ENCODE measurements at regions not wholly inside any gene's neighbourhood (a gene's known extent, or its start where the extent isn't known, plus 50 kb on each side); places are given as distances from the start of the nearest gene placed in this dataset.

DNA sequence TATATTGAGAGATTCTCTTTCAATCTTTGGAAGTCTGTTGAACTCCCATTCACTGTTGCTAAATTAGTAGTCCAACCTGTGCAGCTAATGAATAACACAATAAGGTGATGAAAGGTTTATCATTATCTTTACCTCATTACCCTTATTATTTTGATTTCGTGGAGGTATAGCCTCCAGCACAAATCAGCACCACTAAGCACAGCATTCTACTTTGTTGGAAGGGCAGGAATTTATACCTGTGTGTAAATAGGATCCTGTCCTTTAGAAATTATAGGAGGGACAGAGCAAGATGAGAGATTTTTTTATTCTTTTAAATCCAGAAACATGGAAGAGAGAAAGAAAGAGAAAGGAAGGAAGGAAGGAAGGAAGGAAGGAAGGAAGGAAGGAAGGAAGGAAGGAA lies 454.1 kb downstream of the PDGFC start:
- Histone ChIP-seq H3K79me2 (ENCODE audit: insufficient read depth, low read depth, low read length) (no peaks in the 10 kb centered on the region), H3K4me1 (ENCODE audit: insufficient read depth, low read length, poor library complexity, severe bottlenecking) (no peaks in the 10 kb centered on the region), H3K27ac (ENCODE audit: low read depth, low read length, poor library complexity, severe bottlenecking) (no peak overlapping the region), H2AFZ (ENCODE audit: low read length) (no peak overlapping the region), H3K4me2 (ENCODE audit: low read length) (no peak overlapping the region), H3K36me3 (ENCODE audit: insufficient read depth, low read length) (no peaks in the 10 kb centered on the region), H3K4me3 (ENCODE audit: low read depth, low read length, poor library complexity, severe bottlenecking) (no peak overlapping the region), H4K20me1 (ENCODE audit: insufficient read depth, low read length) (no peaks in the 10 kb centered on the region), H3K9me2 (ENCODE audit: insufficient read depth, low read length) (no peaks in the 10 kb centered on the region), H3K9me3 (ENCODE audit: low read length) (no peaks in the 10 kb centered on the region)
- no TSS peak for BruUV-seq (replicated peaks)
- POLR2A ChIA-PET: no interaction called here
- no peak for TF ChIP-seq EZH2phosphoT487 (IDR thresholded peaks at IDR 0.05; ENCODE audit: borderline replicate concordance, low read depth, low read length)
- TF ChIP-seq, protein P1, sequence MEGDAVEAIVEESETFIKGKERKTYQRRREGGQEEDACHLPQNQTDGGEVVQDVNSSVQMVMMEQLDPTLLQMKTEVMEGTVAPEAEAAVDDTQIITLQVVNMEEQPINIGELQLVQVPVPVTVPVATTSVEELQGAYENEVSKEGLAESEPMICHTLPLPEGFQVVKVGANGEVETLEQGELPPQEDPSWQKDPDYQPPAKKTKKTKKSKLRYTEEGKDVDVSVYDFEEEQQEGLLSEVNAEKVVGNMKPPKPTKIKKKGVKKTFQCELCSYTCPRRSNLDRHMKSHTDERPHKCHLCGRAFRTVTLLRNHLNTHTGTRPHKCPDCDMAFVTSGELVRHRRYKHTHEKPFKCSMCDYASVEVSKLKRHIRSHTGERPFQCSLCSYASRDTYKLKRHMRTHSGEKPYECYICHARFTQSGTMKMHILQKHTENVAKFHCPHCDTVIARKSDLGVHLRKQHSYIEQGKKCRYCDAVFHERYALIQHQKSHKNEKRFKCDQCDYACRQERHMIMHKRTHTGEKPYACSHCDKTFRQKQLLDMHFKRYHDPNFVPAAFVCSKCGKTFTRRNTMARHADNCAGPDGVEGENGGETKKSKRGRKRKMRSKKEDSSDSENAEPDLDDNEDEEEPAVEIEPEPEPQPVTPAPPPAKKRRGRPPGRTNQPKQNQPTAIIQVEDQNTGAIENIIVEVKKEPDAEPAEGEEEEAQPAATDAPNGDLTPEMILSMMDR (conservative IDR thresholded peaks at IDR 0.05; ENCODE audit: low read length): no peak
- CTCF ChIA-PET (ENCODE audit: unreplicated experiment): no interaction called here
- DNase-seq (ENCODE audit: low spot score): no peak
- intact Hi-C loops (cut with micrococcal nuclease; ENCODE audit: unreplicated experiment): no loop called here

DNA sequence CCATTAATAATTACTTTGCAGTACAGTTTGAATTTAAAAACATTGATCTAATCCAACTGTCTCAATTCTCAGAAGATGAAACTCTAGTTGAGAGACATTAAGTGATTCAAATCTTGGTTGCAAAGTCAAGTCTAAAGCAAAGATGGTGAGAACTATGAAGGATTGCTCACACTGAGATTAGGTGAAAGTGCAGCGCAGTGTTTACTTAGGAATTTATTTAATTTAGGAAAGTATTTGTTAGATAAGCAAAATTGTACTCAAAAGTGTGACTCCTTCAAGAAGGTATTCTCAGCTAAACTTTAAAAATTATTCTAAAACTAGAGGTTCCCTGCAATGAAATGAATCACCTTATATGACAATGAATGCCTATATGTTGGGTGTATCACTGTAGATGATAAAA lies 454.9 kb downstream of the PDGFC start:
- Histone ChIP-seq H3K79me2 (ENCODE audit: insufficient read depth, low read depth, low read length) (no peaks in the 10 kb centered on the region), H2AFZ (ENCODE audit: low read length) (no peak overlapping the region), H3K4me2 (ENCODE audit: low read length) (no peak overlapping the region), H4K20me1 (ENCODE audit: insufficient read depth, low read length) (no peaks in the 10 kb centered on the region), H3K9me2 (ENCODE audit: insufficient read depth, low read length) (no peaks in the 10 kb centered on the region), H3K27ac (ENCODE audit: low read depth, low read length, poor library complexity, severe bottlenecking) (no peak overlapping the region), H3K9me3 (ENCODE audit: low read length) (no peaks in the 10 kb centered on the region), H3K36me3 (ENCODE audit: insufficient read depth, low read length) (no peaks in the 10 kb centered on the region), H3K4me3 (ENCODE audit: low read depth, low read length, poor library complexity, severe bottlenecking) (no peak overlapping the region), H3K4me1 (ENCODE audit: insufficient read depth, low read length, poor library complexity, severe bottlenecking) (no peaks in the 10 kb centered on the region)
- DNase-seq (ENCODE audit: low spot score): no peak
- ChIA-PET CTCF (ENCODE audit: unreplicated experiment) (no interaction called here), POLR2A (no interaction called here)
- intact Hi-C loops (cut with micrococcal nuclease; ENCODE audit: unreplicated experiment): no loop called here
- no TSS peak for BruUV-seq (replicated peaks)
- TF ChIP-seq, protein P1 (conservative IDR thresholded peaks at IDR 0.05; ENCODE audit: low read length): no peak
- no peak for TF ChIP-seq EZH2phosphoT487 (IDR thresholded peaks at IDR 0.05; ENCODE audit: borderline replicate concordance, low read depth, low read length)

DNA sequence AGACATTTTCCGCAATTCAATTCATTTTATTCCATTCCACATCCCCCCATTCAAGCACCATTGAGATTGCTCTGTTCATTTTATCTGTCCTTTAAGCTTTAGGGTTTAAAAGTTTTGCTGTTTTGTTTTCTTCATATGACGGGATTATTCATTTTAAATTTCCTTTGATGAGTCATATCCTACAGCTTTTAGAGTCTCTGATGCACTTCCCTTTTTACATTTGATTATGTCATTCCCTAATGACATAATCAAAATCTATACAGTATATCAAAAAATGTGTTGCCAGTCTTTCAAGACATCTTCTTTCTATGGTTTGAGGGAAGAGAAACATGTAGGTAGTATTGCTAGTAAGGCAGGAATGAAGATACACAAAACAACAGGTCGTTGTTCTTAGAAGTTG lies 456.3 kb downstream of the PDGFC start:
- ChIA-PET POLR2A (interaction anchor here (1.0 kb wide), 1 partner anchor 8 kb away, joined by 3 read pairs; no protein-coding TSS in a partner anchor), CTCF (ENCODE audit: unreplicated experiment) (no interaction called here)
- H3K9me3 ChIP-seq (ENCODE audit: low read length): no peaks in the 10 kb centered on the region
- no peak overlapping the region for H3K27ac ChIP-seq (ENCODE audit: low read depth, low read length, poor library complexity, severe bottlenecking)
- H3K9me2 ChIP-seq (ENCODE audit: insufficient read depth, low read length): no peaks in the 10 kb centered on the region
- H3K4me2 ChIP-seq (ENCODE audit: low read length): no peak overlapping the region
- BruUV-seq (replicated peaks): no TSS peak
- TF ChIP-seq, protein P1 (conservative IDR thresholded peaks at IDR 0.05; ENCODE audit: low read length): no peak
- no peak for TF ChIP-seq EZH2phosphoT487 (IDR thresholded peaks at IDR 0.05; ENCODE audit: borderline replicate concordance, low read depth, low read length)
- DNase-seq (ENCODE audit: low spot score): no peak
- H3K79me2 ChIP-seq (ENCODE audit: insufficient read depth, low read depth, low read length): no peaks in the 10 kb centered on the region
- intact Hi-C loops (cut with micrococcal nuclease; ENCODE audit: unreplicated experiment): no loop called here
- H3K36me3 ChIP-seq (ENCODE audit: insufficient read depth, low read length): no peaks in the 10 kb centered on the region
- no peaks in the 10 kb centered on the region for H4K20me1 ChIP-seq (ENCODE audit: insufficient read depth, low read length)
- no peaks in the 10 kb centered on the region for H3K4me1 ChIP-seq (ENCODE audit: insufficient read depth, low read length, poor library complexity, severe bottlenecking)
- no peak overlapping the region for H2AFZ ChIP-seq (ENCODE audit: low read length)
- no peak overlapping the region for H3K4me3 ChIP-seq (ENCODE audit: low read depth, low read length, poor library complexity, severe bottlenecking)

Data from OCI-LY7 (cell line).